HG03025 (cell line): ENCODE measurements at regions not wholly inside any gene's neighbourhood (a gene's known extent, or its start where the extent isn't known, plus 50 kb on each side); places are given as distances from the start of the nearest gene placed in this dataset.

Experiments used
- ATAC-seq: cut with Tn5 transposase; IDR thresholded peaks from one replicate; pipeline ENCODE4 v1.9.1; 2021; ENCODE audit warnings: mild to moderate bottlenecking, moderate library complexity; ENCODE audit not compliant: unreplicated experiment, low FRiP score

DNA sequence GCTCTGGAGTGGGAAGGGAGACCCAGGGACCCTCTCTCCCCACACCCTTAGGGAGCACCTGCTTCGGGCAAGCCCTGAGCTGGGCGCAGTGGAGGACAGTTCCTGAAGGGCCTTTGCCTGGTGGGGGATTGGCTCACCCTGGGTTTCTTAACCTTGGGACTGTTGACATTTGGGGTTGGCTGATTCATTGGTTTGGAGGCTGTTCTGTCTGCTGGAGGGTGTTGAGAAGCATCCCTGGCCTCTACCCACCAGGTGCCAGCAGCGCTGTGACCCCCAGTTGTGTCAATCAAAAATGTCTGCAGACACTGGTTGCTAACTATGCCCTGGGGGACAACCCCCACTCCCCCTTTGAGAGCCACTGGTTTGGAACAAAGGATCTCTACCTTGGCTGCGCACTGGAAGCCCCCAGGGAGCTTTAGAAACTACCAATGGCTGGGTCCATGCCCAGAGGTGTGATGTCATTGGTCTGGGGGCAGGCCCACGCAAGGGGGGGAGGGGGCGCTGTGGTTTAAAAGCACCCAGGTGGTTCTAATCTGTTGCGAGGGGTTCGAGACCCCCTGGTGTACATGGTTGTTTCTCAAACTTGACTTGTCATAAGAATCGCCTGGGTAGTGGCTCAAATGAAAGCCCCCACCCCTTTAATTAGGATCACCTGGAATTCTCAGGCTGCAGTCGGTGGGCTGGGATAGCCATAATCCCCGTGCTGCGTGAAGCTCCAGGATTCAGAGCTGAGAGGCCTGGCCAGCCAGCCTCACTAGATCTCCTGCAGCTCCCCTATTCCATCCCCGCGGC is 151.9 kb upstream of the GSE1 start:
- no peak for ATAC-seq

GRCh38 chr16:85461814-85462713 is 151.1 kb upstream of the GSE1 start:
- no peak for ATAC-seq

DNA sequence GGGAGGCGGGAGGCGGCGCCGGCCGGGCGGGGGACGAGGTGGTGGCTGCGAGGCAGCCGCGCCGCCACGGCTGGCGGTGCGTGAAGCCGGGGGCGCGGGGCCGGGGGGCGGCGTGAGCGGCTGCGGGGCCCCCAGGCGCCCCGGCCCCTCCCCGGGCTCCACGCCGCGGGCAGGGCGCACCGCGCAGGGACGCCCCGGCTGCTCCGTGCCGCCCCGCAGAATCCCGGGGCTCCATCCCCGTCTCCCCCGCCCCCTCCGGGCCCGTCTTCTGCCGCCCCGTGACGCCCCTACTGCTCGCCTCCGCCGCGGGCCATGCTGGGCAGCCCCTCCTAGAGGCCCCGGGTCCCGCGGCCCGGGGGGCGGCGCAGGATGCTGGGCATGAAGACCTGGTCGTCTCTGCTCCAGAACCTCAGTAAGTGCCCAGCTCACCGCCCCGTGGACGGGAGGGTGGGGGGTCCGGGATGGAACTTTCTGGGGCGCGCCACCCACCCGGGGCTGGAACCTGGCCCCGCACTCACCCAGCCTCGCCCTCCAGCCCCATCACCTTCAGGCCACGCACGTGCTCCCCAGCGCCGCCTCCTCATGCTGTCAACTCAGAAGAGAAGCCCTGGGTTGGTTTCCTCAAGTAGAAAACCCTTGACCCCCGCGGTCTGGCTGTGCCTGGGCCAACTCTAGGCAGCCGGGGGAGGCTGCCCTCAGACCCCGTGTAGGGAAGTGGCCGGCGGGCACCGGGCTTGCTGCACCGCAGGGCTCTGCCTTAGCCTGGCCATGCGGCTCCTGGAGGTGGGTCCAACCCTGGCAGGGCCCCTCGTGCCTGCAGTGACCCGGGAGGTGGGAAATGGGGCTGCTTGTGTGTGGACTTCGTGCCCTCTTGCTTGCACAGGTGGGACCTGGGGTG is 150.2 kb upstream of the GSE1 start:
- no peak for ATAC-seq

- no peak for ATAC-seq
Measured at GRCh38 chr16:85463672-85464382, 149.3 kb upstream of the GSE1 start.

DNA sequence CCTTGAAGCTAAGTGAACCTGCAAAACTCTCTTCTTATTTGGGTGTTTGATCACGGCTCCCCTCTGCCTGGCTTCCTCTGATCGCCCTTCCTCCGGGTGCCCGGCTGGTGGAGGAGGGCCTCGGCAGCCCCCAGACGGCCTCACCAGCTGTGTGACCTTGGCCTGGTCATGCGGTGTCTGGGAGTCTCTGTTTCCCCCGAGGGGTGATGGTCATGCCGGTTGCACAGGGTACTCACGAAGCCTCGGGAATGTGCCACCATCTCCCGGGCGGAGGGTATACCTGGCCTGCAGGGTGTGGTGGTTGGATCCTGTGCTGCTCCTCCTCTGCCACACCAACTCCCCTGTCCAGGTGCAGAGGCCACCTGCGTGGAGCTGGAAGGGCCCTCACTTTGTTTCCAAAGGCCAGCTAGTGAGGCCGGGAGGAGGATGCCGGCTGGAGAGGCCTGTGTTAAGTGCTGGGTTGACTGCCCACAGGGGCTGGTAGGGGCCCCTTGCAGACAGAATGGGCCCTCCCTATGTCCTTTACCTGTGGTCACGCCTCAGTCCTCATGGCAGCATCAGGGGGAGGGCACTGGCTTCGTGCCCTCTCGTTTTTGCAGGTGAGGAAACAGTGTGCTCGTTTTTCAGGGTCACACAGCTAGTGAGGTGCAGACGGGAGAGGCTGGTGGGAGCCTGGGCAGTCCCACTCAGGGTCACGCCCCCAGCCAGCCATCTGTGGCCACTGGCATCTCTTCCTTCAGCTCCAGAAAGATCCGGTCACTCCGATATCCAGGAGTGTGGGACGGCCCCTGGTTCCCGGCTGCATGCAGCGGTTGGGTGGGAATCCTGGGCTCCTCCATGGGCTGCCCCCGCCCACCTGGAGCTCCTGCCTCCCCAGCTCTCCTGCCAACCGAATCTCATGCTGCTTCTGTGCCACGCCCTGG is 148.5 kb upstream of the GSE1 start:
- ATAC-seq: no peak

- ATAC-seq: no peak
Measured at GRCh38 chr16:85465328-85466303, 147.5 kb upstream of the GSE1 start.

- no peak for ATAC-seq
Measured at GRCh38 chr16:85466304-85466700, 146.8 kb upstream of the GSE1 start.

DNA sequence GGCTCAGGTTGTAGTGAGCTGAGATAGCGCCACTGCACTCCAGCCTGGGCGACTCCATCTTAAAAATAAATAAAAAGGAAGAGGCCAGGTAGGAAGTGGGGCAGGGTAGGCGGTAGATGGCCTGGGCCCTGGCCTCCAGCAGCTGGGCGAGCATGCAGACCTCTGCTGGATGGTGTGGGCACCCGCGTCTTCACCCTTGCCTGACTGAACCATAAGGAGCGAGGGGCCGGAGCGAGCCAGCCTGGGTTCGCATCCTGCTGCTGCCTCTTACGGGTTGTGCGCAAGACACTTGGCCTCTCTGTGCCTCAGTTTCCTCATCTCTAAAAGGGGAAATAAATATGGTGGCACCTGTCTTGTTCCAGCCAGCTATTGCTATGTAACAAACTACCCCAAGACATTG is 146.1 kb upstream of the GSE1 start:
- ATAC-seq: no peak

DNA sequence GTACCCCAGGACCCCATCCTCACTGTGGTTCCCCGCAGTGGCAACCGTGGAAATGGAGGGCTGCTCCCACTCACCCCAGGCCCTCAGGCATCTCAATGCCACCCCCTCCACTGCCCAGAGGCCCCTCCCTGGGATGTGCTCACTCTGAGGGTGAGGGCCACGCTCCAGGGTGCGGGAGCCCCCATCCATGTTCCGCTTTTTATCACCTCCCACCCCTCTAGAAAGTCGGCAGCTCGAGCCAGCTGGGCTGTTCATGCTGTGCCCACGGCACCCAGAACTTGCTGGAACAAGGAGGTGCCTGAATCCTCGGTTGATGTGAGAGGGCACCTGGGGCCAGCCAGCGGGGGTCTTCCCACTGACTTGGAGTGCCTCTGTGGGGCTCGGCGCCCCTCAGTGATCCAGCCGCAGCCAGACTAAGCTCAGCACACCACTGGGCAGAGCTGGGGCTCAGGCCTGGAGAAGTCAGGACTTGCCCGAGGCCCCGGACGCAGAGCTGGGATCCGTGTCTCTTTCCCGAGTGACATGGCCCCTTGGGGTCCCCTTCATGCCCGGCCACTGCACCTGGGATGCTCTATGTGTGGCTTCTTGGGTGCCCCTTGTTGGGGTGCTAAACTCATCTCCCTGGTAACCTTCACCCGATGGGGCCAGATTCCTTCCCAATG is 143.1 kb upstream of the GSE1 start:
- ATAC-seq: no peak

GRCh38 chr16:85470873-85471272 is 142.2 kb upstream of the GSE1 start:
- ATAC-seq: no peak

DNA sequence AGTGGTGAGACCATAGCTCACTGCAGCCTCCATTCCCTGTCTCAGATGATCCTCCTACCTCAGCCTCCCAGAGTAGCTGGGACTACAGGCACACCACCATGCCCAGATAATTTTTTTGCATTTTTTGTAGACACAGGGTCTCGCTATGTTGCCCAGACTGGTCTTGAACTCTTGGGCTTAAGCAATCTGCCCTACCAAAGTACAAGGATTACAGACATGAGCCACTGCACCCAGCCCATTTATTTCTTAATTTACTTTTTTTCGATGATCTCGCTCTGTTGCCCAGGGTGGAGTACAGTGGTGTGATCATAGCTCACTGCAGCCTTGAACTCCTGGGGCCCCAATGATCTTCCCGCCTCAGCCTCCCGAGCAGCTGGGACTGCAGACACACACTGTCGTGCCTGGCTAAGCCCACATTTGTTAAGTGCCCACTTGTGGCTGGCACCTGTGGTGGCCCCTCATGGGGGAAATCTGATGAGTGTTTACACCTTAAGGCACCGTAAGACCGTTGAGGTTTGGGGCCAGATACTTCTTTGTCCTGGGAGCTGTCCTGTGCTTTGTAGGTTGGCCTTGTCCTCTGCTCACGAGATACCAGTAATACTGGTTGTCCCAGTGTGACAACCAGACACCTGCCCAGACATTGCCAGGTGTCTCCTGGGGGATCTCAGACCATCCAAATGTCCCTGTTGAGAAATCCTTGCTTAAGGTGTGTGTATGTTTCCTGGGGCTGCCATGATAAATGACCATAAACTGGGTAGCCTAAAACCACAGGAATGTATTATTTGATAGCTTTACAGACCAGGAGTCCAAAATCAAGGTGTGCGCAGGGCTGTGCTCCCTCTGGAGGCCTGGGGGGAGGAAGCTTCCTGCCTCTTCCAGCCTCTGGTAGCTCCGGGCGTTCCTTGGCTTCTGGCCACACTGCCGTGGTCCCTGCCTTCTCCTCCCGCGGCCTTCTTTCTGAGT is 141.4 kb upstream of the GSE1 start:
- ATAC-seq: no peak

- no peak for ATAC-seq
Measured at GRCh38 chr16:85472514-85472913, 140.6 kb upstream of the GSE1 start.

DNA sequence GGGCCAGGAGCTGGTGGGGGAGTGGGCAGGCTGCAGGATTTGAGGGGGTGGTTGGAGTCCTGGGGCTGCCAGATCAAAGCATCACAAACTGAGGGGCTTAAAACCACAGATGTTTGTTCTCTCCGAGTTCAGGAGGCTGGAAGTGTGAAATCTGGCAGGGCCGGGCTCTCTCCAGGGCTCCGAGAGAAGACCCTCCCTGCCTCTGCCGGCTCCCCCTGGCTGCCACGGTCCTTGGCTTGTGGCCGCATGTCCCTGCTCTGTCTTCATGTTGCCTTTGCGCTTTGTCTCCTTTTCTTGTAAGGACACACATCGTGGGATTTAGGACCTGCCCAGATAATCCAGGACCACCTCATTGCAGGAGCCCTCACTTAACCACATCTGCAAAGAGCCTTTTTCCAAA is 139.8 kb upstream of the GSE1 start:
- no peak for ATAC-seq

- no peak for ATAC-seq
Measured at GRCh38 chr16:85473909-85474620, 139.1 kb upstream of the GSE1 start.

DNA sequence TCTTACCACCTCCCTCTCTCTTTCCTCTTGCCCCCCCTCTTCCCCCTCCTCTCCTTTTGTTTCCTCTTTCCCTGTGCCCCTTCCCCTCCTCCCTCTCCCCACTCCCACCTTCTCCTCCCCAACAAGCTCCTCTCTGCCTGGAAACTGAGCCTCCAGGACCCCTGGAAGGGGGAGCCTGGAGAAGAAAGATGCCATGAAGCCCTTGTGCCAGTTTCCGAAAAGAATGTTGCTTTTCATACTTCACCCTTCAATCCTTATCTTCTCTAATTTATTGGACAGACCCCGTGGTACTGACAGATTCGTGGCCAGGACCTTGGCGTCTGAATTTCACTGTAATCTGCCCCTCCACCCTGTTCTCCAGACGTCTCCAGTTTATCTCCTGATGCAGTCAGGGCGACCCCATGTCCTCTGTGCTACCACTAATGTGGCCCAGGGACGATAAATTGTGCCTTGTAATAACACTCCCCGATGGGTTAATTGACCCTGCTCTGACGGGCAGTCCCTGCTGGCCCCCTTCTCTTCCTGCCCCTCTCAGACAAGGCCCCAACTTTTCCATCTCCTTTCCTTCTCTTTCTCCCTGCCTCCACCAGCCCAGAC is 138.4 kb upstream of the GSE1 start:
- no peak for ATAC-seq
